ENCODE measurements at regions not wholly inside any gene's neighbourhood (a gene's known extent, or its start where the extent isn't known, plus 50 kb on each side); places are given as distances from the start of the nearest gene placed in this dataset.
A peak's percentile ranks its signal among the peaks of the same experiment; 100 is the strongest.

GRCh38 chr16:26457882-26458281 lies 608.8 kb upstream of the C16orf82 start (continued):
- TF ChIP-seq STAT6 (CRISPR knock-in tag; conservative IDR thresholded peaks at IDR 0.05; ENCODE audit: low read depth) (no peak), HMGA2 (CRISPR knock-in tag; IDR thresholded peaks at IDR 0.05) (no peak), NR3C1 (CRISPR knock-in tag; conservative IDR thresholded peaks at IDR 0.05; ENCODE audit: low read depth) (no peak), FOXK1 (CRISPR knock-in tag; IDR thresholded peaks at IDR 0.05) (no peak), ZNF219 (CRISPR knock-in tag; IDR thresholded peaks at IDR 0.05; ENCODE audit: borderline replicate concordance) (no peak), ZNF423 (CRISPR knock-in tag; IDR thresholded peaks at IDR 0.05) (no peak), ZNF317 (CRISPR knock-in tag; IDR thresholded peaks at IDR 0.05; ENCODE audit: borderline replicate concordance, low read depth) (no peak)
- TF ChIP-seq, protein P1, sequence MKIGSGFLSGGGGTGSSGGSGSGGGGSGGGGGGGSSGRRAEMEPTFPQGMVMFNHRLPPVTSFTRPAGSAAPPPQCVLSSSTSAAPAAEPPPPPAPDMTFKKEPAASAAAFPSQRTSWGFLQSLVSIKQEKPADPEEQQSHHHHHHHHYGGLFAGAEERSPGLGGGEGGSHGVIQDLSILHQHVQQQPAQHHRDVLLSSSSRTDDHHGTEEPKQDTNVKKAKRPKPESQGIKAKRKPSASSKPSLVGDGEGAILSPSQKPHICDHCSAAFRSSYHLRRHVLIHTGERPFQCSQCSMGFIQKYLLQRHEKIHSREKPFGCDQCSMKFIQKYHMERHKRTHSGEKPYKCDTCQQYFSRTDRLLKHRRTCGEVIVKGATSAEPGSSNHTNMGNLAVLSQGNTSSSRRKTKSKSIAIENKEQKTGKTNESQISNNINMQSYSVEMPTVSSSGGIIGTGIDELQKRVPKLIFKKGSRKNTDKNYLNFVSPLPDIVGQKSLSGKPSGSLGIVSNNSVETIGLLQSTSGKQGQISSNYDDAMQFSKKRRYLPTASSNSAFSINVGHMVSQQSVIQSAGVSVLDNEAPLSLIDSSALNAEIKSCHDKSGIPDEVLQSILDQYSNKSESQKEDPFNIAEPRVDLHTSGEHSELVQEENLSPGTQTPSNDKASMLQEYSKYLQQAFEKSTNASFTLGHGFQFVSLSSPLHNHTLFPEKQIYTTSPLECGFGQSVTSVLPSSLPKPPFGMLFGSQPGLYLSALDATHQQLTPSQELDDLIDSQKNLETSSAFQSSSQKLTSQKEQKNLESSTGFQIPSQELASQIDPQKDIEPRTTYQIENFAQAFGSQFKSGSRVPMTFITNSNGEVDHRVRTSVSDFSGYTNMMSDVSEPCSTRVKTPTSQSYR (CRISPR knock-in tag; IDR thresholded peaks at IDR 0.05): no peak
- TF ChIP-seq, protein P2, sequence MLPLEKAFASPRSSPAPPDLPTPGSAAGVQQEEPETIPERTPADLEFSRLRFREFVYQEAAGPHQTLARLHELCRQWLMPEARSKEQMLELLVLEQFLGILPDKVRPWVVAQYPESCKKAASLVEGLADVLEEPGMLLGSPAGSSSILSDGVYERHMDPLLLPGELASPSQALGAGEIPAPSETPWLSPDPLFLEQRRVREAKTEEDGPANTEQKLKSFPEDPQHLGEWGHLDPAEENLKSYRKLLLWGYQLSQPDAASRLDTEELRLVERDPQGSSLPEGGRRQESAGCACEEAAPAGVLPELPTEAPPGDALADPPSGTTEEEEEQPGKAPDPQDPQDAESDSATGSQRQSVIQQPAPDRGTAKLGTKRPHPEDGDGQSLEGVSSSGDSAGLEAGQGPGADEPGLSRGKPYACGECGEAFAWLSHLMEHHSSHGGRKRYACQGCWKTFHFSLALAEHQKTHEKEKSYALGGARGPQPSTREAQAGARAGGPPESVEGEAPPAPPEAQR (CRISPR knock-in tag; IDR thresholded peaks at IDR 0.05): no peak
- TF ChIP-seq, protein P3, sequence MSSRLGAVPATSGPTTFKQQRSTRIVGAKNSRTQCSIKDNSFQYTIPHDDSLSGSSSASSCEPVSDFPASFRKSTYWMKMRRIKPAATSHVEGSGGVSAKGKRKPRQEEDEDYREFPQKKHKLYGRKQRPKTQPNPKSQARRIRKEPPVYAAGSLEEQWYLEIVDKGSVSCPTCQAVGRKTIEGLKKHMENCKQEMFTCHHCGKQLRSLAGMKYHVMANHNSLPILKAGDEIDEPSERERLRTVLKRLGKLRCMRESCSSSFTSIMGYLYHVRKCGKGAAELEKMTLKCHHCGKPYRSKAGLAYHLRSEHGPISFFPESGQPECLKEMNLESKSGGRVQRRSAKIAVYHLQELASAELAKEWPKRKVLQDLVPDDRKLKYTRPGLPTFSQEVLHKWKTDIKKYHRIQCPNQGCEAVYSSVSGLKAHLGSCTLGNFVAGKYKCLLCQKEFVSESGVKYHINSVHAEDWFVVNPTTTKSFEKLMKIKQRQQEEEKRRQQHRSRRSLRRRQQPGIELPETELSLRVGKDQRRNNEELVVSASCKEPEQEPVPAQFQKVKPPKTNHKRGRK (CRISPR knock-in tag; IDR thresholded peaks at IDR 0.05; ENCODE audit: borderline replicate concordance): no peak

GRCh38 chr16:26464576-26465266 lies 602.0 kb upstream of the C16orf82 start:
- peak; percentile 26 for ATAC-seq
- no peak overlapping the region for H3K27ac Mint-ChIP-seq
- H3K9me3 Mint-ChIP-seq: peaks cover 53% of the 10 kb centered on the region
- no peak for TF ChIP-seq NFATC4 (CRISPR knock-in tag; IDR thresholded peaks at IDR 0.05)
- no peak for TF ChIP-seq NFE2L1 (CRISPR knock-in tag; IDR thresholded peaks at IDR 0.05)
- TF ChIP-seq, protein P4, sequence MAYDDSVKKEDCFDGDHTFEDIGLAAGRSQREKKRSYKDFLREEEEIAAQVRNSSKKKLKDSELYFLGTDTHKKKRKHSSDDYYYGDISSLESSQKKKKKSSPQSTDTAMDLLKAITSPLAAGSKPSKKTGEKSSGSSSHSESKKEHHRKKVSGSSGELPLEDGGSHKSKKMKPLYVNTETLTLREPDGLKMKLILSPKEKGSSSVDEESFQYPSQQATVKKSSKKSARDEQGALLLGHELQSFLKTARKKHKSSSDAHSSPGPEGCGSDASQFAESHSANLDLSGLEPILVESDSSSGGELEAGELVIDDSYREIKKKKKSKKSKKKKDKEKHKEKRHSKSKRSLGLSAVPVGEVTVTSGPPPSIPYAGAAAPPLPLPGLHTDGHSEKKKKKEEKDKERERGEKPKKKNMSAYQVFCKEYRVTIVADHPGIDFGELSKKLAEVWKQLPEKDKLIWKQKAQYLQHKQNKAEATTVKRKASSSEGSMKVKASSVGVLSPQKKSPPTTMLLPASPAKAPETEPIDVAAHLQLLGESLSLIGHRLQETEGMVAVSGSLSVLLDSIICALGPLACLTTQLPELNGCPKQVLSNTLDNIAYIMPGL (CRISPR knock-in tag; IDR thresholded peaks at IDR 0.05): no peak
- TF ChIP-seq FOXP1 (CRISPR knock-in tag; IDR thresholded peaks at IDR 0.05; ENCODE audit: borderline replicate concordance): no peak
- no peak for TF ChIP-seq AFF4 (CRISPR knock-in tag; IDR thresholded peaks at IDR 0.05; ENCODE audit: borderline replicate concordance)
- TF ChIP-seq, protein P5, sequence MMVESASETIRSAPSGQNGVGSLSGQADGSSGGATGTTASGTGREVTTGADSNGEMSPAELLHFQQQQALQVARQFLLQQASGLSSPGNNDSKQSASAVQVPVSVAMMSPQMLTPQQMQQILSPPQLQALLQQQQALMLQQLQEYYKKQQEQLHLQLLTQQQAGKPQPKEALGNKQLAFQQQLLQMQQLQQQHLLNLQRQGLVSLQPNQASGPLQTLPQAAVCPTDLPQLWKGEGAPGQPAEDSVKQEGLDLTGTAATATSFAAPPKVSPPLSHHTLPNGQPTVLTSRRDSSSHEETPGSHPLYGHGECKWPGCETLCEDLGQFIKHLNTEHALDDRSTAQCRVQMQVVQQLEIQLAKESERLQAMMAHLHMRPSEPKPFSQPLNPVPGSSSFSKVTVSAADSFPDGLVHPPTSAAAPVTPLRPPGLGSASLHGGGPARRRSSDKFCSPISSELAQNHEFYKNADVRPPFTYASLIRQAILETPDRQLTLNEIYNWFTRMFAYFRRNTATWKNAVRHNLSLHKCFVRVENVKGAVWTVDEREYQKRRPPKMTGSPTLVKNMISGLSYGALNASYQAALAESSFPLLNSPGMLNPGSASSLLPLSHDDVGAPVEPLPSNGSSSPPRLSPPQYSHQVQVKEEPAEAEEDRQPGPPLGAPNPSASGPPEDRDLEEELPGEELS (CRISPR knock-in tag; IDR thresholded peaks at IDR 0.05): no peak
- no peak for TF ChIP-seq ZNF423 (CRISPR knock-in tag; IDR thresholded peaks at IDR 0.05)

More at GRCh38 chr16:26464576-26465266, 602.0 kb upstream of the C16orf82 start:
- Mint-ChIP-seq H3K4me1 (peaks cover 7% of the 10 kb centered on the region; the same call in 1 of the 2 replicates), H3K4me3 (no peak overlapping the region), H3K36me3 (peaks cover 33% of the 10 kb centered on the region), H3K27me3 (ENCODE audit: low read depth) (peaks cover 8% of the 10 kb centered on the region)
- ChIA-PET CTCF (interaction anchor here (1.0 to 1.4 kb wide), 4 partner anchors 11 to 646 kb away, joined by 3 to 7 read pairs (median 3); no protein-coding TSS in a partner anchor), POLR2A (no interaction called here)
- peak; percentile 32 for DNase-seq (ENCODE audit: low spot score)
